HG03354 (cell line): ENCODE measurements at regions not wholly inside any gene's neighbourhood (a gene's known extent, or its start where the extent isn't known, plus 50 kb on each side); places are given as distances from the start of the nearest gene placed in this dataset.
"Not testable (repeated sequence)": the region's sequence is repeated elsewhere in the genome, so short reads cannot be mapped to it uniquely, and the experiment has no call there.

Source experiments
- ATAC-seq: cut with Tn5 transposase; IDR thresholded peaks from one replicate; pipeline ENCODE4 v1.9.1; 2021; ENCODE audit warnings: mild to moderate bottlenecking; ENCODE audit not compliant: unreplicated experiment, poor library complexity, severe bottlenecking

- ATAC-seq: no peak
Measured at GRCh38 chr9:26675035-26675434, 217.6 kb downstream of the CAAP1 start.

- ATAC-seq: no peak
Measured at GRCh38 chr9:26673261-26673660, 219.3 kb downstream of the CAAP1 start.

- no peak for ATAC-seq
Measured at GRCh38 chr9:26669701-26670670, 222.6 kb downstream of the CAAP1 start.

GRCh38 chr9:26667882-26668281 lies 224.7 kb downstream of the CAAP1 start:
- no peak for ATAC-seq

GRCh38 chr9:26665666-26666065 lies 226.9 kb downstream of the CAAP1 start:
- ATAC-seq: no peak

- ATAC-seq: not testable (repeated sequence)
Measured at GRCh38 chr9:26664087-26664773, 228.4 kb downstream of the CAAP1 start.

- no peak for ATAC-seq
Measured at GRCh38 chr9:26662476-26662875, 230.1 kb downstream of the CAAP1 start.

GRCh38 chr9:26658476-26658875 lies 234.1 kb downstream of the CAAP1 start:
- ATAC-seq: no peak

- ATAC-seq: no peak
Measured at GRCh38 chr9:26657958-26658357, 234.6 kb downstream of the CAAP1 start.

- no peak for ATAC-seq
Measured at GRCh38 chr9:26656003-26656870, 236.4 kb downstream of the CAAP1 start.

GRCh38 chr9:26655166-26655565 lies 237.4 kb downstream of the CAAP1 start:
- ATAC-seq: no peak

- no peak for ATAC-seq
Measured at GRCh38 chr9:26650325-26650724, 242.3 kb downstream of the CAAP1 start.

GRCh38 chr9:26643826-26644225 lies 248.8 kb downstream of the CAAP1 start:
- ATAC-seq: no peak

GRCh38 chr9:26639761-26640160 lies 252.8 kb downstream of the CAAP1 start:
- no peak for ATAC-seq

GRCh38 chr9:26637101-26637500 lies 255.5 kb downstream of the CAAP1 start:
- ATAC-seq: no peak

- not testable (repeated sequence) for ATAC-seq
Measured at GRCh38 chr9:26613851-26614350, 278.7 kb downstream of the CAAP1 start.

- ATAC-seq: no peak
Measured at GRCh38 chr9:26612211-26612610, 280.4 kb downstream of the CAAP1 start.

GRCh38 chr9:26606756-26607155 lies 285.8 kb downstream of the CAAP1 start:
- no peak for ATAC-seq

GRCh38 chr9:26605367-26605766 lies 287.2 kb downstream of the CAAP1 start:
- ATAC-seq: no peak
